Vagina (tissue), 2 donors: ENCODE measurements at regions not wholly inside any gene's neighbourhood (a gene's known extent, or its start where the extent isn't known, plus 50 kb on each side); places are given as distances from the start of the nearest gene placed in this dataset.
"Not testable (repeated sequence)": the region's sequence is repeated elsewhere in the genome, so short reads cannot be mapped to it uniquely, and the experiment has no call there.

ENCODE experiments used
- DNase-seq, 2 donors: peaks; one replicate each; pipeline ENCODE4 v3.0.0-alpha.2; 2017; ENCODE audit errors: extremely low spot score in 2 of 2
- H3K27ac ChIP-seq: fragments of 200-600 bp; sonication (generic); one replicate; pipeline ENCODE4 v1.5.1; 2019
- H3K27me3 ChIP-seq: fragments of 200-600 bp; sonication (generic); one replicate; pipeline ENCODE4 v1.5.1; 2019
- H3K36me3 ChIP-seq, 2 donors: fragments of 200-600 bp; sonication (generic); one replicate each; pipeline ENCODE4 v1.5.1; 2017 to 2019
- H3K4me1 ChIP-seq: fragments of 200-600 bp; sonication (generic); one replicate; pipeline ENCODE4 v1.5.1; 2019
- H3K4me3 ChIP-seq, 2 donors: fragments of 200-600 bp; sonication (generic); 1 replicate in 1 of 2; 2 replicates in 1 of 2; pipeline ENCODE4 v1.5.1; 2016 to 2019
- H3K9me3 ChIP-seq: fragments of 200-600 bp; sonication (generic); one replicate; pipeline ENCODE4 v1.5.1; 2019
- CTCF ChIP-seq, 3 experiments: fragments of 450-650 bp in 2 of 3; fragments of 200-600 bp in 1 of 3; sonication (generic) in 1 of 3; IDR thresholded peaks; one replicate each; pipeline ENCODE4 v1.5.1; 2017 to 2019; ENCODE audit warnings: antibody characterized with exemption in 3 of 3, mild to moderate bottlenecking in 2 of 3, moderate library complexity in 2 of 3
- POLR2A ChIP-seq, 2 donors: fragments of 450-650 bp; IDR thresholded peaks; one replicate each; pipeline ENCODE4 v1.6.1; 2017; ENCODE audit warnings: antibody characterized with exemption in 2 of 2, mild to moderate bottlenecking in 2 of 2, moderate library complexity in 2 of 2
- POLR2AphosphoS5 ChIP-seq, 2 donors: sonication (generic); formaldehyde crosslinking; IDR thresholded peaks; one replicate each; pipeline ENCODE4 v1.9.0; 2017; ENCODE audit warnings: antibody characterized with exemption in 2 of 2, mild to moderate bottlenecking in 2 of 2, low read depth in 1 of 2; ENCODE audit not compliant: insufficient read depth in 1 of 2
- intact Hi-C: fragments of 100-400 bp; cut with DNase I; formaldehyde crosslinking; loops from one replicate; pipeline ENCODE4 v1.15.1; 2023

- Histone ChIP-seq H3K9me3 (no peaks in the 10 kb centered on the region), H3K36me3 (no peaks in the 10 kb centered on the region), H3K4me3 (no peak overlapping the region), H3K27me3 (no peaks in the 10 kb centered on the region), H3K4me1 (no peaks in the 10 kb centered on the region), H3K27ac (no peak overlapping the region)
- TF ChIP-seq CTCF (IDR thresholded peaks at IDR 0.05) = no peak
- intact Hi-C loops = no loop called here
- no peak for DNase-seq
Observed at GRCh38 chr13:87553142-87553541, 118.0 kb upstream of the SLITRK5 start.

- TF ChIP-seq POLR2AphosphoS5 (IDR thresholded peaks at IDR 0.05; ENCODE audit: insufficient read depth in 1 of 2, low read depth in 1 of 2) (no peak), CTCF (IDR thresholded peaks at IDR 0.05) (no peak), POLR2A (IDR thresholded peaks at IDR 0.05) (no peak)
- no peak for DNase-seq
Observed at GRCh38 chr13:87554045-87554444, 117.1 kb upstream of the SLITRK5 start.

GRCh38 chr13:87557788-87558187 is 113.4 kb upstream of the SLITRK5 start:
- no peaks in the 10 kb centered on the region for H3K27me3 ChIP-seq
- intact Hi-C loops = no loop called here
- no peaks in the 10 kb centered on the region for H3K36me3 ChIP-seq
- no peak for DNase-seq
- no peaks in the 10 kb centered on the region for H3K4me1 ChIP-seq
- H3K27ac ChIP-seq = no peak overlapping the region
- H3K9me3 ChIP-seq = no peaks in the 10 kb centered on the region
- TF ChIP-seq POLR2A (IDR thresholded peaks at IDR 0.05) (no peak), CTCF (IDR thresholded peaks at IDR 0.05) (no peak), POLR2AphosphoS5 (IDR thresholded peaks at IDR 0.05; ENCODE audit: insufficient read depth in 1 of 2, low read depth in 1 of 2) (no peak)
- H3K4me3 ChIP-seq = no peak overlapping the region

More at GRCh38 chr13:87554045-87554444, 117.1 kb upstream of the SLITRK5 start:
- intact Hi-C loops = no loop called here
- H3K4me1 ChIP-seq = no peaks in the 10 kb centered on the region
- no peaks in the 10 kb centered on the region for H3K36me3 ChIP-seq
- no peak overlapping the region for H3K27ac ChIP-seq
- no peak overlapping the region for H3K4me3 ChIP-seq
- no peaks in the 10 kb centered on the region for H3K9me3 ChIP-seq
- no peaks in the 10 kb centered on the region for H3K27me3 ChIP-seq

- DNase-seq, intact Hi-C loops: not testable (repeated sequence)
Observed at GRCh38 chr13:87561580-87561979, 109.6 kb upstream of the SLITRK5 start.

GRCh38 chr13:87570669-87571068 is 100.5 kb upstream of the SLITRK5 start:
- H3K4me3 ChIP-seq = no peak overlapping the region
- no peaks in the 10 kb centered on the region for H3K36me3 ChIP-seq
- H3K27ac ChIP-seq = no peak overlapping the region
- intact Hi-C loops = no loop called here
- H3K9me3 ChIP-seq = no peaks in the 10 kb centered on the region
- TF ChIP-seq POLR2A (IDR thresholded peaks at IDR 0.05) (no peak), CTCF (IDR thresholded peaks at IDR 0.05) (no peak), POLR2AphosphoS5 (IDR thresholded peaks at IDR 0.05; ENCODE audit: insufficient read depth in 1 of 2, low read depth in 1 of 2) (no peak)
- no peaks in the 10 kb centered on the region for H3K27me3 ChIP-seq
- no peaks in the 10 kb centered on the region for H3K4me1 ChIP-seq
- DNase-seq = no peak

More at GRCh38 chr13:87561580-87561979, 109.6 kb upstream of the SLITRK5 start:
- not testable (repeated sequence) for H3K36me3 ChIP-seq, H3K27me3 ChIP-seq, H3K4me1 ChIP-seq, H3K9me3 ChIP-seq, H3K4me3 ChIP-seq, H3K27ac ChIP-seq

- H3K27ac ChIP-seq = no peak overlapping the region
- DNase-seq = no peak
- no peaks in the 10 kb centered on the region for H3K4me1 ChIP-seq
- no peak overlapping the region for H3K4me3 ChIP-seq
- H3K27me3 ChIP-seq = no peaks in the 10 kb centered on the region
- no peaks in the 10 kb centered on the region for H3K9me3 ChIP-seq
- TF ChIP-seq POLR2A (IDR thresholded peaks at IDR 0.05) = no peak
- TF ChIP-seq CTCF (IDR thresholded peaks at IDR 0.05) = no peak
- TF ChIP-seq POLR2AphosphoS5 (IDR thresholded peaks at IDR 0.05; ENCODE audit: insufficient read depth in 1 of 2, low read depth in 1 of 2) = no peak
- H3K36me3 ChIP-seq = no peaks in the 10 kb centered on the region
- intact Hi-C loops = no loop called here
Observed at GRCh38 chr13:87582399-87582798, 88.8 kb upstream of the SLITRK5 start.
